Cardiac septum (tissue), 1 donor: ENCODE measurements at regions not wholly inside any gene's neighbourhood (a gene's known extent, or its start where the extent isn't known, plus 50 kb on each side); places are given as distances from the start of the nearest gene placed in this dataset.

Experiments
- DNase-seq: peaks from one replicate; pipeline ENCODE4 v3.0.0-alpha.2; 2020; ENCODE audit warnings: low spot score
- intact Hi-C: fragments of 100-400 bp; cut with DNase I; formaldehyde crosslinking; loops from one replicate; pipeline ENCODE4 v1.14.0; 2022
- donor health status: DM: no; HTN: no; CAD: no.

- no peak for DNase-seq
- intact Hi-C loops: no loop called here
Observed at GRCh38 chr15:85973584-85974347, 105.9 kb upstream of the AGBL1 start.

DNA sequence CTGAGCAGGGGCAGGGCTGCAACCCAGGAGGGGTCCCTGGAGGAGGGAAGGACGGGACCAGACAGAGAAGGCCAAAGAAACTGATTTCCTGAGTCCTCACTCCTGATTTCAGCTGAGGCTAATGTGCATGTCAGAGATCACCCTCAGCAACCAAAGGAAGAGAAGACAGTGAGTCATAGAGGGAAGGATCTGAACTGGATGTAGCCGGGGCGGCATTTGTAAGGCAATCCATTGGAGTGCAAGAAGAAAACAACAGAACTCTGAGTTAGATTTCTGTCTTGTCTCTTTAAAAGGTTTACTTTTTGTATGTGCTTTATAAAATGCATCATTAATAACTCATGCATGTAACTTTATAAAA, 105.3 kb upstream of the AGBL1 start:
- intact Hi-C loops: no loop called here
- DNase-seq: no peak

DNA sequence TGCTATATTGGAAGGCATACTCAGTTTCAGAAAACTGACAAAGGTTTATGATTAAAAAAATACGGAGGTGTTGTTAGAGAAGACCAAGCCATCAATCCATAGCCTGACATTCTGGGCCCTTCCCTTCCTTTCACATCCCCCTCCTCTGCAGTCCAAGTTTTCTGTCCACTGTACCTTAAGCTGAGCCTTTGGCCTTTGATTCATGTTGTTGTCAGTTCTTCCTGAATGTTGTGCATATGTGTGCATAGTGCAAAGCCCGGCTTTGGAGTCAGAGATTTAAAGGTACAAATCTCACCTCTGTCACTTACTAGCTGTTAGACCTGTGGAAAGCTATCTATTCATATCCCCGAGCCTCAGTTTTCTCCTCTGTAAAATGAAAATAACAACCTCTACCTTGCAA, 104.9 kb upstream of the AGBL1 start:
- DNase-seq: no peak
- intact Hi-C loops: no loop called here

GRCh38 chr15:85976102-85976501, 103.6 kb upstream of the AGBL1 start:
- DNase-seq: no peak
- intact Hi-C loops: no loop called here

DNA sequence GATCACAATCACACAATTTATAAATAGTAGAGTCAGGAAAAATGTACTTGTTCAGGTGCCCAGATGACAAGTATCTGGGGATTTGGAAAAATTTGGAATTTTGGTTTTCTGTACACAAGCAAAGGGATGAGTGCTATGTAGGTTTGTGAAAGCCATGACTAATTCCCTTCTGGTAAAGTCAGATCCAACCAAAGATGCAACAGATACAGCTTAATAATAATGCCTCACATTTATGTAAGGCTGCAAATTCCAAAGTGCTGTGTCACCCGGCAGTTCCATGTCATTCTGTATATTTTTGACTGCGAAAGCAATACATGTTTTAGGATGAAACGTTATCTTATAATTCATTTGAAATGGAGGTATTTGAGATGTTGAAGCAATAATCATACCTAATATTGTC, 102.7 kb upstream of the AGBL1 start:
- intact Hi-C loops: no loop called here

DNA sequence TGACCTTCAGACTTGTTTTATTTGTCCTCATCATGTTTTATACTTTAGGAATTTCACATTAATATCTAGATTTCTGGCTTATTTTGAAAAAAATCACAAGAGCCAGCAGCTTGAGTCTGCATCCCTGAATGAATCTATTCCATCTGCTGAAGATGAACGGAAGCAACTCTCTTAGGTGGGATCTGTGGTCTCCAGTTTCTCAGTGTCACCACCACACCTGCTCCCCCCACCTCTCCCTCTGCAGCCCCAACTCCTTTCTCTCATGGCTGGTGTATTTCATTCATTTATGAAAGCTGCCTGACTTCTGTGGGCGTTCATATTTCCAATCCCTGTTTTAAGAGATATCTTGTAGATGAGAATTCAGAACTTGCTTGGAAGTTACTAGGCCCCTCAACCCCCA, 102.1 kb upstream of the AGBL1 start:
- DNase-seq: no peak
- intact Hi-C loops: no loop called here

More for the DNA sequence above, 102.7 kb upstream of the AGBL1 start:
- DNase-seq: no peak

DNA sequence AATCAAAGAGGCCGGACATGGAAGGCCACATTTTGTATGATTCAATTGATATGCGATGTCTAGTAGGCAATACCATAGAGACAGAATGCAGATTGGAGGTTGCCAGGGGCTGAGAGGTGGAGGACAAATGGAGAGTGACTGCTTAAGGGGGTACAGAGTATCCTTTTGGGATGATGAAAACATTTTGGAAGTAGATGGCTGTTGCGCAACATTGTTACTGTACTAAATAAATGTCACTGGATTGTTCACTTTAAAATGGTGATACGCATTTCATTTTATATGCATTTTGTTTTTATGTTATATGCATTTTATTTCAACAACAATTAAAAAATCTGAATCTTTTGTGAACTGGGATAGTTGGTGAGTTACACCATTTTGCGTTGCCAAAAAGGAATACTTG, 99.7 kb upstream of the AGBL1 start:
- intact Hi-C loops: no loop called here
- no peak for DNase-seq

GRCh38 chr15:85980946-85981345, 98.7 kb upstream of the AGBL1 start:
- intact Hi-C loops: no loop called here
- no peak for DNase-seq

DNA sequence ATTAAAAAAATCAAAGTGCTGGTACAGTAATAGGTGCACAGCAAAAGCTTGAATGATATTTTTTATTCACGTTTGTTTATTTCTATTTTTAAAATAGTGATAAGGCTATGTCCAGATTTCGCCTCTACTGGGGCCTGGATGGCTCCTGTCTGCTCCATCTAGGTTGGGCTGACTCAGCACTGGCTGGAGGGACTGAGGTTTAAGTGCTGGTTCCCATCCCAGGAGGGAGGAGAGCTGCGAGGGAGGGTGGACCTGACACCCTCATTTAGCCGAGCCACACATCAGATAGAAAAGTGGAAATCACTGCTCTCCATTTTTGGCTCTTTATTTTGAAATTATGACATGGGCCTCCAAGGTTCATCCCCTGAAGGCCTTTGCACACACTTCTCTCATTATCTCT, 95.4 kb upstream of the AGBL1 start:
- DNase-seq: no peak
- intact Hi-C loops: no loop called here

DNA sequence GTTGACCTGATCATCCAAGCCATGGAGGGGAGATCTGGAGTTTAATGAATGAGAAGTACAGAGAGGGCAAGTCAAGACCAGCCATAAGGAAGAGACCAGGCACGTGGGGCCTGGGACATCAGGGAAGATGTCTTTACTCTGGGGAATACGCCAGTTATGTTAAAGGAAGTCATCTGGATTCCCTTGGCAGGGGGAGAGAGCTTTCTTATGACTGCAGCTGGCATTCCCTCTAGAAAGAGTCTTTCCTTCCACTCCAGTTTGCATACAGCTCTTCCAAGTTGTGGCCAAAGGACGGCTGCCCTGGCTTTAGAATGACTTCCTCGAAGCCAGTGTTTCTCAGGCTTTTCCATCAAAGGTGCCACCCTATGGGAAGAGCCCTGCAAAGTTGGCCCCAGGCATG, 93.6 kb upstream of the AGBL1 start:
- no peak for DNase-seq

DNA sequence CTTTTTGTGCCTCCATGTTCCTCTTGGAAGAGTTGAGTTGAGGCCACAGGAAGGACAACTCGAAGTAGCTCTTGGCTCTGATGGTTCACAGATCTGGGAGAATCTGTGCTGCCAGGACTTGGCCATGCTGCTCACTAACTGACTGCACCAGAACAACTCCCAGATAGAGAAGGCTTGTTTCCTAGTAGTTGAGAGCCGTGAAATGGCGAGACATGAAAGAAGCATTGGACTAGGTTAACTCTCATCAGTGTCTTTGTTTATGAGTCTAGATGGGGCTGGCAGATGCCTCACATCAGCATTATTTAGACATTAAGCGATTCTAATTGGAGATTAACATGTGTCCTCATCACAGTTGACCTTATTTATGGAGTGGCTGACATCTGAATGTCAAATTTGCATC, 92.9 kb upstream of the AGBL1 start:
- DNase-seq: no peak
- intact Hi-C loops: no loop called here

More for the DNA sequence above, 93.6 kb upstream of the AGBL1 start:
- intact Hi-C loops: no loop called here

- DNase-seq: no peak
- intact Hi-C loops: no loop called here
Observed at GRCh38 chr15:85988741-85989140, 90.9 kb upstream of the AGBL1 start.

DNA sequence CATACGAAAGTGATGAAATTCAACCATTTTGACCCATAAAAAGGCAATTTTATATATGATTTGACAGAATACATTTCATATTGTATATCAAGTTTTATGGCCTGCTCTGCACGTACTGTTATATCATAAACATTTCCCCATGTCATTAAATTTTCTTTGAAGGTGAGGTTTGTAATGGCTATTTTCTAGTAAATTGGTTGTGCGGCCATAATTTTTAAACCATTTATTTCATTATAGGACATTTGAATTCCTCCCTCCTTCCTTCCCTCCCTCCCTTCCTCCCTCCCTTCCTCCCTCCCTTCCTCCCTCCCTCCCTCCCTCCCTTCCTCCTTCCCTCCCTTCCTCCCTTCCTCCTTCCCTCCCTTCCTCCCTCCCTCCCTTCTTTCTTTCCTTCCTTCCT, 87.4 kb upstream of the AGBL1 start:
- DNase-seq: no peak
- intact Hi-C loops: no loop called here

GRCh38 chr15:85993116-85993515, 86.6 kb upstream of the AGBL1 start:
- intact Hi-C loops: no loop called here
- no peak for DNase-seq

GRCh38 chr15:85997618-85998017, 82.1 kb upstream of the AGBL1 start:
- no peak for DNase-seq
- intact Hi-C loops: no loop called here

GRCh38 chr15:85999658-86000057, 80.0 kb upstream of the AGBL1 start:
- no peak for DNase-seq
- intact Hi-C loops: no loop called here

- DNase-seq: no peak
- intact Hi-C loops: no loop called here
Observed at GRCh38 chr15:86001200-86001599, 78.5 kb upstream of the AGBL1 start.

DNA sequence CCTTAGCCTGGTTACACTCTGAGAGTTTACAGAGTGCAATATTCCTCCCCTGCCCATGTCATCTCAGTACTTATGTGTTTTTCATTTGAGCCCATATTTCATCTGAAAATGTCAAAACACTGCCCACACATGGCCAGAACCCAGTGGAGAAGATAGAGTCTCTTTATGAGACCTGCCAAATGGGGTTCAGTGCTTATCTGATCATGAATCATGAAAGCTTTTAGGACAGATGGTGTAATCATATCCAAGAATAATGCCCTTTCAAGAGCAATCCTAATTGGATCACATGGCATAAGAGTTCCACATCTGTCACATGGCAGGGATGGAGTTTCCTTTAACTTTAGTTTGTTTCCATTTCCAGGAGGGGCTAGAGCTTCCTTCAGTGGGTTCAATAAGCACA, 77.2 kb upstream of the AGBL1 start:
- intact Hi-C loops: no loop called here
- DNase-seq: no peak

GRCh38 chr15:86004061-86004460, 75.6 kb upstream of the AGBL1 start:
- intact Hi-C loops: no loop called here

DNA sequence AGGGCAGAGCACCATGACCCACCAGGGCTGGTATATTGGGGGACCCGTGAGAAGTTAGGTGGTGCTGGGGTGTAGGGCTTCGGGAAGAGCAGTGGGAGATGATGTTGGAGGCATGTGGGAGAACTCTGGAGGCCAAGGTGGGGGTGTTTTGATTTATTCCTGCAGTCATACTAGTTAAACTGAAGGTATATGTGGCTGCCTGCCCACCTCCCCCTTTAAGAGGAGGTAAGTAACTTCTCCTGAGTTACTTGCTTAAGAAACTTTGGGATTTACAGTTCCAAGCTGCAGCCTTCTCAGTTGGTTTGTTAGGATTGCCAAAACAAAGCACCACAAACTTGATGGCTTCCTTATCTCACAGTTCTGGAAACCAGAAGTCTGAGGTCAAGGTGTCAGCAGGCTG, 73.1 kb upstream of the AGBL1 start:
- intact Hi-C loops: no loop called here
- DNase-seq: no peak

More at GRCh38 chr15:86004061-86004460, 75.6 kb upstream of the AGBL1 start:
- DNase-seq: no peak

- intact Hi-C loops: no loop called here
- DNase-seq: no peak
Observed at GRCh38 chr15:86009727-86010126, 69.9 kb upstream of the AGBL1 start.

- intact Hi-C loops: no loop called here
Observed at GRCh38 chr15:86010398-86010797, 69.3 kb upstream of the AGBL1 start.

More at GRCh38 chr15:86010398-86010797, 69.3 kb upstream of the AGBL1 start:
- DNase-seq: no peak
